DND-41 (cell line): ENCODE measurements at regions not wholly inside any gene's neighbourhood (a gene's known extent, or its start where the extent isn't known, plus 50 kb on each side); places are given as distances from the start of the nearest gene placed in this dataset.

Experiments
- ATAC-seq: fragments of 200-7000 bp; cut with Tn5 transposase; 3 replicates; pipeline ENCODE4 v1.9.1; 2021; ENCODE audit warnings: low read depth; ENCODE audit not compliant: insufficient read depth
- DNase-seq: peaks from one replicate; pipeline ENCODE4 v3.0.0-alpha.2; 2020
- H2AFZ ChIP-seq: 2 replicates; pipeline ENCODE4 v1.6.0; 2012; ENCODE audit warnings: low read depth, low read length
- H3K27ac ChIP-seq: 2 replicates; pipeline ENCODE4 v1.5.1; 2012; ENCODE audit warnings: low read length, inconsistent platforms
- H3K27me3 ChIP-seq: fragments of 200-600 bp; sonication (generic); 2 replicates; pipeline ENCODE4 v1.6.0; 2012; ENCODE audit warnings: low read length, mild to moderate bottlenecking, inconsistent platforms; ENCODE audit not compliant: insufficient read depth, poor library complexity
- H3K36me3 ChIP-seq: 2 replicates; pipeline ENCODE4 v1.5.1; 2012; ENCODE audit warnings: low read length, inconsistent platforms; ENCODE audit not compliant: insufficient read depth
- H3K4me1 ChIP-seq: 2 replicates; pipeline ENCODE4 v1.5.1; 2012; ENCODE audit warnings: mild to moderate bottlenecking, low read length; ENCODE audit not compliant: insufficient read depth
- H3K4me2 ChIP-seq: 2 replicates; pipeline ENCODE4 v1.6.0; 2012; ENCODE audit warnings: mild to moderate bottlenecking, moderate library complexity, low read length, inconsistent platforms; ENCODE audit not compliant: insufficient read depth
- H3K4me3 ChIP-seq, 2 experiments: fragments of 200-600 bp in 1 of 2; shearing (Covaris generic) in 1 of 2; 2 replicates each; pipeline ENCODE4 v1.5.1; 2012 to 2016; ENCODE audit warnings: inconsistent platforms in 2 of 2, low read length in 2 of 2, mild to moderate bottlenecking in 2 of 2, low read depth in 1 of 2, moderate library complexity in 1 of 2
- H3K79me2 ChIP-seq: 2 replicates; pipeline ENCODE4 v1.6.0; 2012; ENCODE audit warnings: low read length, inconsistent platforms; ENCODE audit not compliant: insufficient read depth
- H3K9ac ChIP-seq: 2 replicates; pipeline ENCODE4 v1.6.0; 2012; ENCODE audit warnings: low read depth, mild to moderate bottlenecking, inconsistent platforms, low read length, moderate library complexity
- H3K9me3 ChIP-seq: 2 replicates; pipeline ENCODE4 v1.5.1; 2012; ENCODE audit warnings: low read length, moderate library complexity, mild to moderate bottlenecking, inconsistent platforms; ENCODE audit not compliant: insufficient read depth, severe bottlenecking
- H4K20me1 ChIP-seq: 2 replicates; pipeline ENCODE4 v1.6.0; 2012; ENCODE audit warnings: low read length; ENCODE audit not compliant: insufficient read depth
- EZH2 ChIP-seq: IDR thresholded peaks from 3 replicates; pipeline ENCODE4 v1.6.1; 2012; ENCODE audit warnings: borderline replicate concordance, low read depth, mild to moderate bottlenecking, moderate library complexity, low read length, inconsistent platforms; ENCODE audit not compliant: severe bottlenecking
- TF ChIP-seq, protein P1 (sequence below): IDR thresholded peaks from 2 replicates; pipeline ENCODE4 v1.5.1; 2012; ENCODE audit warnings: borderline replicate concordance, low read length, moderate library complexity, mild to moderate bottlenecking; ENCODE audit not compliant: poor library complexity, severe bottlenecking; ENCODE audit errors: extremely low read depth

GRCh38 chrX:20355187-20355586, 88.5 kb upstream of the RPS6KA3 start:
- H3K79me2 ChIP-seq: no peaks in the 10 kb centered on the region
- H3K27ac ChIP-seq: no peak overlapping the region
- no peak overlapping the region for H3K4me3 ChIP-seq
- H3K4me2 ChIP-seq: no peak overlapping the region
- H3K9me3 ChIP-seq: no peaks in the 10 kb centered on the region
- no peak overlapping the region for H3K9ac ChIP-seq
- no peaks in the 10 kb centered on the region for H4K20me1 ChIP-seq
- H3K4me1 ChIP-seq: no peaks in the 10 kb centered on the region
- no peak for TF ChIP-seq EZH2
- ATAC-seq: no peak
- DNase-seq: no peak
- no peaks in the 10 kb centered on the region for H3K36me3 ChIP-seq
- no peaks in the 10 kb centered on the region for H3K27me3 ChIP-seq
- H2AFZ ChIP-seq: no peak overlapping the region

DNA sequence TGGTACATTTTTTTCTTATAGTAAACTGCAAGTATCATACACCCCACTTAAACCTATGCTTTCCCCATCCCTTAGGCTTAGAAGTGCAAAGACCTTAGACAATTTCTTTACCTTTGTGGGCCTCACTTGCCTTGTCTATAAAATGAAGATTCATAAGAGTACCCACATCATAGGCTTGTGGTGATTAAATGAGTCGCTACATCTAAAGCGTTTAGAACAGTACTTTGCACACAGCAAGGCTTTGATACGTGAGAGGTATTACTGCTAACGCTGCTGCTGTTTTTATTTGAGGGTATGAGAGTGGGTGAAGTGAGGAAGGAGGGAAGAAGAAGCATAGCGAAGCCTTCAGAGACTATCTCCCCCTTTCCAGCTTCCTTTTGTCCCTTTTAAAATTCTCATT, 87.8 kb upstream of the RPS6KA3 start:
- H3K36me3 ChIP-seq: no peaks in the 10 kb centered on the region

GRCh38 chrX:20352935-20353336, 86.2 kb upstream of the RPS6KA3 start:
- no peak for ATAC-seq
- Histone ChIP-seq H3K79me2 (no peaks in the 10 kb centered on the region), H3K4me1 (no peaks in the 10 kb centered on the region), H3K9me3 (no peaks in the 10 kb centered on the region), H4K20me1 (no peaks in the 10 kb centered on the region), H3K4me3 (no peak overlapping the region), H2AFZ (no peak overlapping the region), H3K27me3 (no peaks in the 10 kb centered on the region), H3K36me3 (no peaks in the 10 kb centered on the region), H3K27ac (no peak overlapping the region), H3K4me2 (no peak overlapping the region), H3K9ac (no peak overlapping the region)
- no peak for DNase-seq
- no peak for TF ChIP-seq EZH2
- TF ChIP-seq, protein P1, sequence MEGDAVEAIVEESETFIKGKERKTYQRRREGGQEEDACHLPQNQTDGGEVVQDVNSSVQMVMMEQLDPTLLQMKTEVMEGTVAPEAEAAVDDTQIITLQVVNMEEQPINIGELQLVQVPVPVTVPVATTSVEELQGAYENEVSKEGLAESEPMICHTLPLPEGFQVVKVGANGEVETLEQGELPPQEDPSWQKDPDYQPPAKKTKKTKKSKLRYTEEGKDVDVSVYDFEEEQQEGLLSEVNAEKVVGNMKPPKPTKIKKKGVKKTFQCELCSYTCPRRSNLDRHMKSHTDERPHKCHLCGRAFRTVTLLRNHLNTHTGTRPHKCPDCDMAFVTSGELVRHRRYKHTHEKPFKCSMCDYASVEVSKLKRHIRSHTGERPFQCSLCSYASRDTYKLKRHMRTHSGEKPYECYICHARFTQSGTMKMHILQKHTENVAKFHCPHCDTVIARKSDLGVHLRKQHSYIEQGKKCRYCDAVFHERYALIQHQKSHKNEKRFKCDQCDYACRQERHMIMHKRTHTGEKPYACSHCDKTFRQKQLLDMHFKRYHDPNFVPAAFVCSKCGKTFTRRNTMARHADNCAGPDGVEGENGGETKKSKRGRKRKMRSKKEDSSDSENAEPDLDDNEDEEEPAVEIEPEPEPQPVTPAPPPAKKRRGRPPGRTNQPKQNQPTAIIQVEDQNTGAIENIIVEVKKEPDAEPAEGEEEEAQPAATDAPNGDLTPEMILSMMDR: no peak

More for the DNA sequence above, 87.8 kb upstream of the RPS6KA3 start:
- no peak for DNase-seq
- no peak for TF ChIP-seq EZH2
- TF ChIP-seq, protein P1: no peak
- H3K9ac ChIP-seq: no peak overlapping the region
- H3K9me3 ChIP-seq: no peaks in the 10 kb centered on the region
- no peak overlapping the region for H3K4me2 ChIP-seq
- no peak overlapping the region for H3K4me3 ChIP-seq
- no peaks in the 10 kb centered on the region for H3K79me2 ChIP-seq
- H3K27ac ChIP-seq: no peak overlapping the region
- no peaks in the 10 kb centered on the region for H3K27me3 ChIP-seq
- H2AFZ ChIP-seq: no peak overlapping the region
- peak; percentile 44; the same call in 1 of the 3 replicates for ATAC-seq
- H4K20me1 ChIP-seq: no peaks in the 10 kb centered on the region
- H3K4me1 ChIP-seq: no peaks in the 10 kb centered on the region

GRCh38 chrX:20352504-20352903, 85.8 kb upstream of the RPS6KA3 start:
- no peak overlapping the region for H2AFZ ChIP-seq
- H3K27me3 ChIP-seq: no peaks in the 10 kb centered on the region
- ATAC-seq: no peak
- no peaks in the 10 kb centered on the region for H3K79me2 ChIP-seq
- no peak overlapping the region for H3K27ac ChIP-seq
- DNase-seq: no peak
- H3K9ac ChIP-seq: no peak overlapping the region
- H3K4me1 ChIP-seq: no peaks in the 10 kb centered on the region
- no peak for TF ChIP-seq EZH2
- TF ChIP-seq, protein P1: no peak
- H3K4me3 ChIP-seq: no peak overlapping the region
- no peaks in the 10 kb centered on the region for H3K9me3 ChIP-seq
- no peaks in the 10 kb centered on the region for H4K20me1 ChIP-seq
- no peaks in the 10 kb centered on the region for H3K36me3 ChIP-seq
- no peak overlapping the region for H3K4me2 ChIP-seq
